ENCODE measurements at regions not wholly inside any gene's neighbourhood (a gene's known extent, or its start where the extent isn't known, plus 50 kb on each side); places are given as distances from the start of the nearest gene placed in this dataset.
"Not testable (repeated sequence)": the region's sequence is repeated elsewhere in the genome, so short reads cannot be mapped to it uniquely, and the experiment has no call there.

DNA sequence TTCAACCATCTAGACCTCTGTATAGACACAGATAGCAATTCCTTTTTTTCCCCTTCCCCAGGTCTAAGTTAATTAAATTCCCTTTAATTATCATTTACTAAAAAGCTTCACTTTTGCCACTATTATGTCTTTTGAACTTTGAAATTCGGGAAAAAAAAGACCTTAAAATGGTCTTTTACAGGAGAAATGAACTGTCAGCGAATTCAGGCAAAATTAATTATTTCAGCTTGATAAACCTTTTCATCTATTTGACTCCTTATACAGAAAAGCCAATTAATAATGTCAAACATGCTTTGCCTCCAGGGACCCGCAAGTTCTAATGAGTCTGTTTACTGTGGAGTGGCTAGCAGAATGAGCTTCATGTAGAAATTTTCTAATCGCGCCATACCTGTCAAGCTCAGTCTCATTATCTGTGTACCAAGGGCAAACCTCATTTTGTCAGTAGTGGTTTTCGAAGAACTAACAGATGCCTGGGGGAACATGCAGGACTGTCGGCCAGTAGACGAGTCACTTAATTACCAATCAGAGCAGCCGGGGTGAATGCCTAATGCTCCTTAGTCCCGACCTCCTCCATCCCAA is 287.7 kb downstream of the INSIG2 start:
- Histone ChIP-seq H3K27me3 (peaks cover 16% of the 10 kb centered on the region), H3K27ac (no peak overlapping the region), H3K4me3 (no peak overlapping the region), H3K4me1 (ENCODE audit: low read depth) (no peaks in the 10 kb centered on the region), H3K36me3 (no peaks in the 10 kb centered on the region), H3K9me3 (ENCODE audit: low read depth) (no peaks in the 10 kb centered on the region)
- no peak for DNase-seq (ENCODE audit: low read depth in 1 of 2, low spot score in 1 of 2)
- TF ChIP-seq, protein P1, sequence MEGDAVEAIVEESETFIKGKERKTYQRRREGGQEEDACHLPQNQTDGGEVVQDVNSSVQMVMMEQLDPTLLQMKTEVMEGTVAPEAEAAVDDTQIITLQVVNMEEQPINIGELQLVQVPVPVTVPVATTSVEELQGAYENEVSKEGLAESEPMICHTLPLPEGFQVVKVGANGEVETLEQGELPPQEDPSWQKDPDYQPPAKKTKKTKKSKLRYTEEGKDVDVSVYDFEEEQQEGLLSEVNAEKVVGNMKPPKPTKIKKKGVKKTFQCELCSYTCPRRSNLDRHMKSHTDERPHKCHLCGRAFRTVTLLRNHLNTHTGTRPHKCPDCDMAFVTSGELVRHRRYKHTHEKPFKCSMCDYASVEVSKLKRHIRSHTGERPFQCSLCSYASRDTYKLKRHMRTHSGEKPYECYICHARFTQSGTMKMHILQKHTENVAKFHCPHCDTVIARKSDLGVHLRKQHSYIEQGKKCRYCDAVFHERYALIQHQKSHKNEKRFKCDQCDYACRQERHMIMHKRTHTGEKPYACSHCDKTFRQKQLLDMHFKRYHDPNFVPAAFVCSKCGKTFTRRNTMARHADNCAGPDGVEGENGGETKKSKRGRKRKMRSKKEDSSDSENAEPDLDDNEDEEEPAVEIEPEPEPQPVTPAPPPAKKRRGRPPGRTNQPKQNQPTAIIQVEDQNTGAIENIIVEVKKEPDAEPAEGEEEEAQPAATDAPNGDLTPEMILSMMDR (IDR thresholded peaks at IDR 0.05; ENCODE audit: low read depth, low read length), result no peak

- Histone ChIP-seq H3K27ac (no peak overlapping the region), H3K4me3 (no peak overlapping the region), H3K36me3 (no peaks in the 10 kb centered on the region), H3K4me1 (ENCODE audit: low read depth) (no peaks in the 10 kb centered on the region), H3K27me3 (peaks cover 16% of the 10 kb centered on the region), H3K9me3 (ENCODE audit: low read depth) (no peaks in the 10 kb centered on the region)
- no peak for DNase-seq (ENCODE audit: low read depth in 1 of 2, low spot score in 1 of 2)
- TF ChIP-seq, protein P1 (IDR thresholded peaks at IDR 0.05; ENCODE audit: low read depth, low read length), result no peak
These were observed 286.9 kb downstream of the INSIG2 start for GRCh38 chr2:118374974-118375755.

DNA sequence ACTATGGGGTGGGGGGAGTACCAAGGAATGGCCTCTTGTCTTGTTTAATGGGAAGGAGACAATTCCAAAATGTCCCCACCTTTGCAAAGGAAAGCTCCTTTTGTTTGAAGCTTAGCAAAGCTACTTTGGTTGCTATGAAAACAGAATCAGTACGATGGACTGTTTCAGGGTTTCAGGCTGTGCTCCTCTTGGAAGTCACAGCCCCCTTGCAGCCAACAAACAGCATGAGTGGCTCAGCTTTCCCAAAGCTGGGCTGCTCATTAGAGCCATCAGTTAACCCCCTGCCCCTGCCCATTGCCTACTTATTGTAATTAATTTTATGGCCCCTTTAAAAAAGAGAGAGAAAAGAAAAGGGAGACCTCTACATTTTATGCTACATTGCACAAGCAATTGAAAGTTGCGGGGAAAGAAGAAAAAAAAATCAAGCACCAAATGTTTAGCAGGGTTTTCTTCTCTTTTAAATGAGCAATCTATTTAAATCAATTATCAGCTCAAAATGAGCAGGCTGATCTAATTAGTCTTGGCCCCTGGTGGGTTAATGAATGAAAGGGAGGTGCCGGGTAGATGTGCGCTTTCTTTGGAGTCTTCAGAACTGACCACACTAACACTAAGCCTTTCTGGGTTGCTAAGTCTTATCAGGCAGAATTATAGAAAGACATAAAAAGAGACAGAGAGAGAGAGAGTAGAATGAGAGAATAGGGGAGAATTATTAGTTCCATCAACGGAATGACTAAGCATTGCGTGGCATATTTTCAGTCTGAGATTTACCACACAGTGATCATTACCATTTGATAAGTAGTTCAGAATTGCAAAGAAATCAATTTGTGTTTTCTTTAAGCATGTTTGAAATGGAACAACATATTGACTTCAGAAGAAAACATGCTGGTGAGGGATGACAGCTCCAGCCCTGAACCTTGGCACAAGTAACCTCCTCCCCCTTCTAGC is 284.9 kb downstream of the INSIG2 start:
- Histone ChIP-seq H3K27me3 (peaks cover 16% of the 10 kb centered on the region), H3K36me3 (no peaks in the 10 kb centered on the region), H3K4me1 (ENCODE audit: low read depth) (no peaks in the 10 kb centered on the region), H3K27ac (no peak overlapping the region), H3K9me3 (ENCODE audit: low read depth) (no peaks in the 10 kb centered on the region), H3K4me3 (no peak overlapping the region)
- DNase-seq (ENCODE audit: low read depth in 1 of 2, low spot score in 1 of 2), result no peak
- TF ChIP-seq, protein P1 (IDR thresholded peaks at IDR 0.05; ENCODE audit: low read depth, low read length), result no peak

GRCh38 chr2:118371515-118371914 is 283.2 kb downstream of the INSIG2 start:
- no peaks in the 10 kb centered on the region for H3K9me3 ChIP-seq (ENCODE audit: low read depth)
- DNase-seq (ENCODE audit: low read depth in 1 of 2, low spot score in 1 of 2), result peak; percentile 51 to 76
- no peak overlapping the region for H3K4me3 ChIP-seq
- no peaks in the 10 kb centered on the region for H3K4me1 ChIP-seq (ENCODE audit: low read depth)
- H3K27ac ChIP-seq, result no peak overlapping the region
- TF ChIP-seq, protein P1 (IDR thresholded peaks at IDR 0.05; ENCODE audit: low read depth, low read length), result peak; percentile 71
- H3K27me3 ChIP-seq, result peaks cover 16% of the 10 kb centered on the region
- H3K36me3 ChIP-seq, result no peaks in the 10 kb centered on the region

- DNase-seq (ENCODE audit: low read depth in 1 of 2, low spot score in 1 of 2); H3K9me3 ChIP-seq (ENCODE audit: low read depth); H3K27ac ChIP-seq; H3K36me3 ChIP-seq; H3K4me3 ChIP-seq; H3K4me1 ChIP-seq (ENCODE audit: low read depth): not testable (repeated sequence)
- H3K27me3 ChIP-seq, result peaks cover 16% of the 10 kb centered on the region
These were observed 281.2 kb downstream of the INSIG2 start for GRCh38 chr2:118369521-118369920.
